ENCODE measurements at regions not wholly inside any gene's neighbourhood (a gene's known extent, or its start where the extent isn't known, plus 50 kb on each side); places are given as distances from the start of the nearest gene placed in this dataset.

DNA sequence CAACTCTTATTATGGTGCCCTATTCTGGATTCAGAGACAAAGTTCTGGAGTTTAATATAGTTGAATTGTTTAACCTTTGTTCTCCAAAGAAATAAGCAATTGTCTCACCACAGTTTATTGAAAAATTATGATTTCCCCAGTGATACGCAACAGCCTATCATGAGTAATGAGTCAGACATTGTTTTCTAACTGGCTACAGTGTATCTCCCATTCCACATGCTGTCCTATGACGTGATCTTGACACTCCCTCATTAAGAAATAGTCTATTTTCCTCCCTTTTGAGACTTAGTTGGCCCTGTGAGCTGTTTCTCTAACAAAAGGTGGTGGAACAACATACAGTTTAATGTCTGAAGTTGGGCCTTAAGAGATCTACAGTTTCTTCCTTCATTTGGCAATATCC lies 1290.6 kb upstream of the CDH6 start:
- Histone ChIP-seq H4K20me1 (no peaks in the 10 kb centered on the region), H3K27ac (no peak overlapping the region), H3K4me1 (peaks cover 7% of the 10 kb centered on the region), H3K9ac (no peak overlapping the region), H3K36me3 (no peaks in the 10 kb centered on the region), H3K9me3 (no peaks in the 10 kb centered on the region), H3K4me2 (peak overlapping the region; percentile 32), H3K27me3 (no peaks in the 10 kb centered on the region), H3K4me3 (no peak overlapping the region)
- no peak for TF ChIP-seq Cebpa-rat (IDR thresholded peaks at IDR 0.05)

DNA sequence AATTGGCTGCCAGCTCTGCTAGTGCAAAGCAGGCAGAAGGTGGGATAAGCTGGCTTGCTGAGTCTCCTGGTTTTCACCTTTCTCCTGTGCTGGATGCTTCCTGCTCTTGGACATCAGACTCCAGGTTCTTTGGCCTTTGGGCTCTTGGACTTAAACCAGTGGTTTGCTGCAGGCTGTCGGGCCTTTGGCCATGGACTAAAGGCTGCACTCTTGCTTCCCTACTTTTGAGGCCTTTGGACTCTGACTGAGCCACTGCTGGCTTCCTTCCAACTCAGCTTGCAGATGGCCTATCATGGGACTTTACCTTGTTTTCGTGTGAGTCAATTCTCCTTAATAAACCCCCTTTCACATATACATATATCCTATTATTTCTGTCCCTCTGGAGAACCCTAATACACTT lies 1293.9 kb upstream of the CDH6 start:
- H3K4me1 ChIP-seq: peaks cover 7% of the 10 kb centered on the region
- no peak for TF ChIP-seq Cebpa-rat (IDR thresholded peaks at IDR 0.05)
- H3K27ac ChIP-seq: no peak overlapping the region
- H3K4me2 ChIP-seq: no peak overlapping the region
- H3K9me3 ChIP-seq: no peaks in the 10 kb centered on the region
- no peak overlapping the region for H3K9ac ChIP-seq
- no peak overlapping the region for H3K4me3 ChIP-seq
- no peaks in the 10 kb centered on the region for H3K36me3 ChIP-seq
- H3K27me3 ChIP-seq: no peaks in the 10 kb centered on the region
- H4K20me1 ChIP-seq: no peaks in the 10 kb centered on the region

DNA sequence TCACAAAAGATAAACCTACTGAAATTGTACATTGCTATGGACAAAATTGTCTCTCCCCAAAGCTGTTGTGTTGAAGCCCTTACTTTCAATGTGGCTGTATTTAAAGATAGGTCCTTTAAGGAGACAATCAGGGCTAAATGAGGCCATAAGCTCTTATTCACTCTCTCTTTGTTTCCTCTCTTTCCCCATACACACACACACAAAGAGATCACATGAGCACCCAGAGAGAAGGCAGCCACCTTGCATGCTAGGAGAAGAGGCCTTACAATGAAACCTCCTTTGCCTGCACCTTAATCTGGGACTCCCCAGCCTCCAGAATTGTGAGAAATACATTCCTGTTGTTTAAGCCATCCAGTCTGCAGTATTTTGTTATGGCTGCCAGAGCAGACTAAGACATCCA lies 1295.6 kb upstream of the CDH6 start:
- H3K9ac ChIP-seq: no peak overlapping the region
- H3K27ac ChIP-seq: no peak overlapping the region
- no peak overlapping the region for H3K4me2 ChIP-seq
- H3K4me1 ChIP-seq: peaks cover 2% of the 10 kb centered on the region; the same call in 1 of the 2 replicates
- no peaks in the 10 kb centered on the region for H3K27me3 ChIP-seq
- no peaks in the 10 kb centered on the region for H3K9me3 ChIP-seq
- H3K4me3 ChIP-seq: no peak overlapping the region
- no peaks in the 10 kb centered on the region for H4K20me1 ChIP-seq
- no peak for TF ChIP-seq Cebpa-rat (IDR thresholded peaks at IDR 0.05)
- H3K36me3 ChIP-seq: no peaks in the 10 kb centered on the region

DNA sequence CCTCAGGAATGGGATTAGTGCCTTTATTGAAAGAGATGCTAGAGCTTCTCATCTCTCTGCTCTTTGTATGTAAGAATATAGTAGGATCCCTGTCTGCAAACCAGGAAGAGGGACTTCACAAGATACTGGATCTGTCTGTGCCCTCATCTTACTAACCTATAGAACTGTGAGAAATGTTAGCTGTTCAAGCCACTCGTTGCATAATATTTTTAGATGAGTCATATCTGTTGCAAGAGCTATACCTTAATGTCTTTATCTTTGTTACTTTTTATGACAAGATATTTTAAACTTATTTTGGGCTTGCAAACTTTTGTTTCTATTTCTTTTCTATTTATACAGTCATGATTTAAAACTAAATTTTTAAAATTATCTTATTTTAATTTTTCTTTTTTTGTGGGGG lies 1296.8 kb upstream of the CDH6 start:
- Histone ChIP-seq H4K20me1 (no peaks in the 10 kb centered on the region), H3K9ac (no peak overlapping the region)
- TF ChIP-seq Cebpa-rat (IDR thresholded peaks at IDR 0.05): no peak

DNA sequence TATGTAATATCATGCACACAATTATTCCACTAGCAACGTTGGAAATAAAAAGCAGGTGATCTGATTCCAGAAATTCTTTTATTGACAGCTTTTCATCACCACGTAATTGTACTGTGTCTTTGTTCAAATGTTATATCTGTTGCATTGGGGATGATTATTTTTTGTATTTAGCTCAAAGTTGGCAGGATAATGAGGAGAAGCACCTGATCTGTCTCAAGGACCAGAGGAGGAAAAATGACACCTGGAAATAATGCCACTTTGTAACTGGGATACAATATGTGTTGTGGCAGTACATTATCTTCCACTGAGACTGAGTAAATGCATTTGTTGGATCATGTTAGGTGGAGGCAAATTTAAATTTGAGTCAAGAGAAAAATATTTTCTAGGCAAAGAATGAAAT lies 1298.8 kb upstream of the CDH6 start:
- no peak for TF ChIP-seq Cebpa-rat (IDR thresholded peaks at IDR 0.05)
- Histone ChIP-seq H3K4me3 (no peak overlapping the region), H3K9ac (no peak overlapping the region), H3K36me3 (no peaks in the 10 kb centered on the region), H3K4me2 (no peak overlapping the region), H3K27ac (no peak overlapping the region), H4K20me1 (no peaks in the 10 kb centered on the region), H3K27me3 (no peaks in the 10 kb centered on the region), H3K4me1 (no peaks in the 10 kb centered on the region), H3K9me3 (no peaks in the 10 kb centered on the region)

More for the DNA sequence above, 1296.8 kb upstream of the CDH6 start:
- Histone ChIP-seq H3K9me3 (no peaks in the 10 kb centered on the region), H3K4me2 (no peak overlapping the region), H3K27ac (no peak overlapping the region), H3K4me3 (no peak overlapping the region), H3K27me3 (no peaks in the 10 kb centered on the region), H3K36me3 (no peaks in the 10 kb centered on the region), H3K4me1 (no peaks in the 10 kb centered on the region)

DNA sequence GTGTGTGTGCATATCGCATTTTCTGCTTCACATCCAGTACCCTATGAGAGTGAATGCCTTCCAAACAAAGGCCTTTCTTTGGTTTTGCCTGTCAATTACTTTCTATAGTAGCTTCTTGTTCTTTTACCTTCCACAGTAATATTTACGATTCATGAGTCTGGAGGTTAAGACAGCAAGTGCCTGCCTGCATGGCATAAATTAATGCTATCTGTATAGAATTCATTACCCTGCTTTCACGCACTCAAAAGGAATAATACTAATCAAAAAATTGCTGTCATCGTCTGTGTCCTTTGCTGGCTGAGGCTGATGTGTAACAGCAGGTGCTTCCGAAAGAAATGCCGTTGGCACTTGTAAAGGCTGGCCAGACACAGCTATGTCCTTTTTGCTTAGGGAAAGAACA lies 1304.4 kb upstream of the CDH6 start:
- TF ChIP-seq Cebpa-rat (IDR thresholded peaks at IDR 0.05): no peak
- no peaks in the 10 kb centered on the region for H3K9me3 ChIP-seq

DNA sequence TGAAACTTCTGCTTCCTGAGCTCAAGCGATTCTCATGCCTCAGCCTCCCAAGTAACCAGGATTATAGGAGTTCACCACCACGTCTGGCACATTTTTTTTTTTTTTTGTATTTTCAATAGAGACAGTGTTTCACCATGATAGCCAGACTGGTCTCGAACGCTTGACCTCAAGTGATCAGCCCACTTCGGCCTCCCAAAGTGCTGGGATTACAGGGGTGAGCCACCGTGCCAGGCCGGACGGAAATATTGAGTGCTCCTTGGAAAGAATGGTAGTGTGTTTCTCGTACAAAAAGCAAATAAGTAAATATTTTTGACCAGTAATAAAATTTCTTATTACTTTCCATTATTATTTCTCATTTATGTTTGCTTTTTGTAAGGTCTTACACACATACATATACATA lies 1307.9 kb upstream of the CDH6 start:
- no peak for TF ChIP-seq Cebpa-rat (IDR thresholded peaks at IDR 0.05)
- no peaks in the 10 kb centered on the region for H3K27me3 ChIP-seq
- H3K4me3 ChIP-seq: no peak overlapping the region
- H3K36me3 ChIP-seq: no peaks in the 10 kb centered on the region
- H3K9me3 ChIP-seq: no peaks in the 10 kb centered on the region
- no peak overlapping the region for H3K4me2 ChIP-seq
- no peak overlapping the region for H3K9ac ChIP-seq
- no peak overlapping the region for H3K27ac ChIP-seq
- H4K20me1 ChIP-seq: no peaks in the 10 kb centered on the region
- no peaks in the 10 kb centered on the region for H3K4me1 ChIP-seq

More for the DNA sequence above, 1304.4 kb upstream of the CDH6 start:
- Histone ChIP-seq H3K27ac (no peak overlapping the region), H3K4me3 (no peak overlapping the region), H3K9ac (no peak overlapping the region), H4K20me1 (no peaks in the 10 kb centered on the region), H3K36me3 (no peaks in the 10 kb centered on the region), H3K4me1 (no peaks in the 10 kb centered on the region), H3K27me3 (no peaks in the 10 kb centered on the region), H3K4me2 (no peak overlapping the region)

DNA sequence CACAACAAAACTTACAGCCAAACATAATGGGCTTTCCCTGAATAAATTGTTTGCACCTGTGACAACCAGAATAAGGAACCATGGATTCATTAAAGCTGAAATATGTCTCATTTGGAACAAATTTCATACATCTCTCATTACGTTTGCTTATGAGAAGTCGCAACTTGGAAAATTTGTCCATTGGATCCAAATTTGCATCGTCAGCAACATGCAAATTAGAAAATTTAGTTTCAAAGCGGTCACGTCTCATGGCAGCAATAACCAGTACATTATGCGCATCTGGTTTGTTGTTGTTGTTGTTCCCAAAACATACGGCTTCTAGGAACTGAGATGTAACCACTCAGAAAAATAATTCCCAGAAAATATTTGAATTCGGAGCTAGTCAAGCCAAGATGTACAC lies 1311.5 kb upstream of the CDH6 start:
- no peak overlapping the region for H3K9ac ChIP-seq
- H3K4me2 ChIP-seq: no peak overlapping the region
- TF ChIP-seq Cebpa-rat (IDR thresholded peaks at IDR 0.05): no peak
- no peak overlapping the region for H3K4me3 ChIP-seq
- H3K36me3 ChIP-seq: no peaks in the 10 kb centered on the region
- no peaks in the 10 kb centered on the region for H3K9me3 ChIP-seq
- H4K20me1 ChIP-seq: no peaks in the 10 kb centered on the region
- H3K4me1 ChIP-seq: no peaks in the 10 kb centered on the region
- H3K27ac ChIP-seq: no peak overlapping the region
- no peaks in the 10 kb centered on the region for H3K27me3 ChIP-seq

DNA sequence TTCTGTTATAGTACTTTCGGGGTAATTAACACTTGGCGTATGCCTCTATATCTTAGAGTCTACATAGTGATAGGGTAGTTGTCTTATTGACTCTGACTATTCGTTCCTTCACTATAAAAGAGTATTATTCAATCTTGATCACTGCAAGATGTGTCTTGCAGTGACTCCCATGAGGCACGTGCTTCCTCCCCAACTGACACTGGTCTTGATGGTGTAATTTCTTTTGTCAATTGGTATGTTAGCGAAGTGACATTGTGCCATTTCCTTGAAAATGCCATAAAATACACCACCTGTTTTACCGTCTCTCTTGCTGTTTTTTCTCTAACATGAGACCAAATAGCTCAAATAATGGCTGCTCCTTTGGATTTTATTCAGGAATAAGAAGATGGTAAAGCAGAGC lies 1314.1 kb upstream of the CDH6 start:
- no peaks in the 10 kb centered on the region for H3K27me3 ChIP-seq
- no peak overlapping the region for H3K9ac ChIP-seq
- H3K4me3 ChIP-seq: no peak overlapping the region

DNA sequence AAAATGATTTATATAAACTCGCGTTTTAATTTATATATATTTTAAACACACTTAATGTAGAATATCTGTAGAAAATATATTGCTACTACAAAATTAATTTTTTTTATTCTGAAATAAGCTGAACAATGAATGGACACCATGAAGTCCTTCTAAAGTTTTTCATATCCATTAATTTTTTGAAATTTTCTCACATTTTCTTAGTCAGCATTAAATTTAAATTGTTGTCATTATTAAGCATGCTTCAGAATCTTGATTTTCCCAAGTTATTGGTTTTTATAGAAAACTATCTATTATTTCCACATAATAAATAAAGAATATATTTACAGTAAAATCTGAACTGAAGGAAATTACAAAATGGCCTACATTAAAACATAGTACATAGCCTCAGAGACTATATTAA lies 1314.9 kb upstream of the CDH6 start:
- Histone ChIP-seq H3K4me3 (no peak overlapping the region), H3K36me3 (no peaks in the 10 kb centered on the region), H4K20me1 (no peaks in the 10 kb centered on the region), H3K9me3 (no peaks in the 10 kb centered on the region), H3K4me2 (no peak overlapping the region), H3K4me1 (no peaks in the 10 kb centered on the region), H3K9ac (no peak overlapping the region), H3K27ac (no peak overlapping the region), H3K27me3 (no peaks in the 10 kb centered on the region)
- TF ChIP-seq Cebpa-rat (IDR thresholded peaks at IDR 0.05): no peak

More for the DNA sequence above, 1314.1 kb upstream of the CDH6 start:
- H3K4me1 ChIP-seq: no peaks in the 10 kb centered on the region
- no peak overlapping the region for H3K27ac ChIP-seq
- H3K4me2 ChIP-seq: no peak overlapping the region
- H4K20me1 ChIP-seq: no peaks in the 10 kb centered on the region
- no peaks in the 10 kb centered on the region for H3K9me3 ChIP-seq
- no peaks in the 10 kb centered on the region for H3K36me3 ChIP-seq
- no peak for TF ChIP-seq Cebpa-rat (IDR thresholded peaks at IDR 0.05)

DNA sequence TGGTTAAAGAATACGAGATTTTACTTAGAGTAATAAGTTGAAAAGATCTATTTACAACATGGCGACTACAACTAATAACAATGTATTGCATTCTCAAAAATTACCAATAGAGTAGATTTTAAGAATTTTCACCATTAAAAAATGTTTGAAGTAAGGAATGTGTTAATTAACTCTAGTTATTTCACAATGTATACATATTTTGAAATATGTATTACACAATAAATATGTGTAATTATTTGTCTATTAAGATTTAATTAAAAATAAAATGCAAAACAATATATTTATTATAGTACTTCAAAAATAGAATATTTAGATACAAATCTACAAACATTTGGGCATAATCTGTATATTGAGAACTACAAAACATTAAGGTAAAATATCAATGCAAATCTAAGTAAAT lies 1326.3 kb upstream of the CDH6 start:
- H4K20me1 ChIP-seq: no peaks in the 10 kb centered on the region
- TF ChIP-seq Cebpa-rat (IDR thresholded peaks at IDR 0.05): no peak
- no peak overlapping the region for H3K9ac ChIP-seq
- H3K27me3 ChIP-seq: no peaks in the 10 kb centered on the region
- H3K4me1 ChIP-seq: no peaks in the 10 kb centered on the region
- no peak overlapping the region for H3K4me2 ChIP-seq
- H3K9me3 ChIP-seq: no peaks in the 10 kb centered on the region
- H3K4me3 ChIP-seq: no peak overlapping the region
- H3K27ac ChIP-seq: no peak overlapping the region
- no peaks in the 10 kb centered on the region for H3K36me3 ChIP-seq

All from BLaER1 (cell line).